Pancreas (tissue), 10 donors: ENCODE measurements at regions not wholly inside any gene's neighbourhood (a gene's known extent, or its start where the extent isn't known, plus 50 kb on each side); places are given as distances from the start of the nearest gene placed in this dataset.
"Not testable (repeated sequence)": the region's sequence is repeated elsewhere in the genome, so short reads cannot be mapped to it uniquely, and the experiment has no call there.

Experiments
- ATAC-seq, 4 donors: fragments of 200-7000 bp; cut with Tn5 transposase; one replicate each; pipeline versions ENCODE4 v1.8.0 to v1.9.1; 2020; ENCODE audit warnings: mild to moderate bottlenecking in 4 of 4, moderate library complexity in 4 of 4
- DNase-seq, 6 donors: peaks; one replicate each; pipeline ENCODE4 v3.0.0-alpha.2; 2020
- FAIRE-seq: peaks from 2 replicates; lab custom pipeline; 2012; peaks lifted over from hg19 to GRCh38; lab: Jason Lieb, UNC
- H3K27ac ChIP-seq, 4 donors: fragments of 200-600 bp; sonication (generic); 1 replicate in 3 of 4; 2 replicates in 1 of 4; pipeline versions ENCODE4 v1.5.0 to v1.8.0; 2020
- H3K27me3 ChIP-seq, 4 donors: fragments of 200-600 bp; one replicate each; pipeline ENCODE4 v1.8.0; 2021
- H3K36me3 ChIP-seq, 3 donors: fragments of 200-600 bp; sonication (generic) in 1 of 3; one replicate each; pipeline versions ENCODE4 v1.5.0 to v1.8.0; 2020 to 2021
- H3K4me1 ChIP-seq, 3 donors: fragments of 200-600 bp; one replicate each; pipeline ENCODE4 v1.8.0; 2021
- H3K4me3 ChIP-seq, 4 donors: fragments of 200-600 bp; sonication (generic) in 2 of 4; one replicate each; pipeline versions ENCODE4 v1.5.0 to v1.8.0; 2020 to 2021
- H3K9me3 ChIP-seq, 4 donors: fragments of 200-600 bp; one replicate each; pipeline ENCODE4 v1.8.0; 2021
- WGBS, 2 donors: extraction: QIAGEN DNeasy Blood & Tissue Kit; methylation state at CpG; one replicate each; pipeline ENCODE4 v1.1.7; 2013; 5-methylcytosine and 5-hydroxymethylcytosine counted together
- intact Hi-C, 3 donors: fragments of 100-400 bp; cut with DNase I; formaldehyde crosslinking; loops; one replicate each; pipeline versions ENCODE4 v1.11.1 to v1.14.2; 2022
- TF ChIP-seq, protein P1 (sequence below), 4 donors: fragments of 200-600 bp; sonication (generic) in 3 of 4; IDR thresholded peaks; one replicate each; pipeline versions ENCODE4 v1.5.0 to v1.8.0; 2021; ENCODE audit warnings: antibody characterized with exemption in 4 of 4
- donor health status: healthy with polysubstance abuse.
- donor health status: DM: no; HTN: no; CAD: no; lungs with moderate emphysema.
- donor health status: DM: no; HTN: no; CAD: no.
- donor health status: control.
- donor health status: control.
- donor health status: Bipolar disorder and iron deficiency.
- donor health status: DM: yes; HTN: yes; CAD: no.
- donor health status: DM: no; HTN: no; CAD: no.
- donor health status: DM: no; HTN: no; CAD: no.
- donor health status: DM: yes; HTN: yes; CAD: no.

DNA sequence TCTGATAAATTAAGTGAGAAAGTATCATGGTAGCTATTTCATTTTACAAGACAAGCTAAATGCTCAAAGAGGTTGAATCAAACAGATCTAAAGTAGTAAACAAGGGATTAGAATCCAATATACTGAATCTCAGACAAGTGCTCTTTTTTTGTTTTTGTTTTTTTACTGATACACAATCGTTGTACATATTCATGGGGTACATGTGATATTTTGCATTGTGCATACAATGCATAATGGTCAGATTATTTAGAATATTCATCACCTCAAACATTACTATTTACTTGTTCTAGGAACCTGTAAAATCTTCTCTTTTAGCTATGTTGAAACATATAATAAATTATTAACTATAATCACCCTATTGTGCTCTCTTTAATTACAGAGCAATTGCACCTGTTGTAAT is 57.0 kb upstream of the HCRTR2 start:
- no peaks in the 10 kb centered on the region for H3K4me1 ChIP-seq
- no peaks in the 10 kb centered on the region for H3K36me3 ChIP-seq
- WGBS, 2 donors: 43 to 55% methylated on average over 1 of the region's 1 CpG
- DNase-seq (no peak), ATAC-seq (no peak), FAIRE-seq (no peak)
- H3K27me3 ChIP-seq: no peaks in the 10 kb centered on the region
- no peak overlapping the region for H3K4me3 ChIP-seq
- H3K9me3 ChIP-seq: no peaks in the 10 kb centered on the region
- no peak overlapping the region for H3K27ac ChIP-seq
- TF ChIP-seq, protein P1, sequence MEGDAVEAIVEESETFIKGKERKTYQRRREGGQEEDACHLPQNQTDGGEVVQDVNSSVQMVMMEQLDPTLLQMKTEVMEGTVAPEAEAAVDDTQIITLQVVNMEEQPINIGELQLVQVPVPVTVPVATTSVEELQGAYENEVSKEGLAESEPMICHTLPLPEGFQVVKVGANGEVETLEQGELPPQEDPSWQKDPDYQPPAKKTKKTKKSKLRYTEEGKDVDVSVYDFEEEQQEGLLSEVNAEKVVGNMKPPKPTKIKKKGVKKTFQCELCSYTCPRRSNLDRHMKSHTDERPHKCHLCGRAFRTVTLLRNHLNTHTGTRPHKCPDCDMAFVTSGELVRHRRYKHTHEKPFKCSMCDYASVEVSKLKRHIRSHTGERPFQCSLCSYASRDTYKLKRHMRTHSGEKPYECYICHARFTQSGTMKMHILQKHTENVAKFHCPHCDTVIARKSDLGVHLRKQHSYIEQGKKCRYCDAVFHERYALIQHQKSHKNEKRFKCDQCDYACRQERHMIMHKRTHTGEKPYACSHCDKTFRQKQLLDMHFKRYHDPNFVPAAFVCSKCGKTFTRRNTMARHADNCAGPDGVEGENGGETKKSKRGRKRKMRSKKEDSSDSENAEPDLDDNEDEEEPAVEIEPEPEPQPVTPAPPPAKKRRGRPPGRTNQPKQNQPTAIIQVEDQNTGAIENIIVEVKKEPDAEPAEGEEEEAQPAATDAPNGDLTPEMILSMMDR (IDR thresholded peaks at IDR 0.05): no peak
- intact Hi-C loops: no loop called here

DNA sequence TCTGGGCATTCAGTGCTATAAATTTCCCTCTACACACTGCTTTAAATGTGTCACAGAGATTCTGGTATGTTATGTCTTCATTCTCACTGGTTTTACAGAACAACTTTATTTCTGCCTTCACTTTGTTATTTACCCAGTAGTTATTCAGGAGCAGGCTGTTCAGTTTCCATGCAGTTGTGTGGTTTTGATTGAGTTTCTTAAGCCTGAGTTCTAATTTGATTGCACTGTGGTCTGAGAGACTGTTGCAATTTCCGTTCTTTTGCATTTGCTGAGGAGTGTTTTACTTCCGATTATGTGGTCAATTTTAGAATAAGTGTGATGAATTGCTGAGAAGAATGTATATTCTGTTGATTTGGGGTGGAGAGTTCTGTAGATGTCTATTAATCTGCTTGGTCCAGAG is 50.1 kb upstream of the HCRTR2 start:
- intact Hi-C loops: not testable (repeated sequence)
- 68 to 76% methylated on average over 2 of the region's 2 CpGs for WGBS, 2 donors

More for the DNA sequence above, 50.1 kb upstream of the HCRTR2 start:
- not testable (repeated sequence) for H3K27ac ChIP-seq, H3K4me3 ChIP-seq, H3K27me3 ChIP-seq, FAIRE-seq, H3K4me1 ChIP-seq, H3K36me3 ChIP-seq, ATAC-seq, H3K9me3 ChIP-seq, DNase-seq
